Naive thymus-derived CD4-positive, alpha-beta T cell (primary cell): ENCODE measurements at regions not wholly inside any gene's neighbourhood (a gene's known extent, or its start where the extent isn't known, plus 50 kb on each side); places are given as distances from the start of the nearest gene placed in this dataset.

Experiments used
- ATAC-seq: fragments of 150-1000 bp; cut with Tn5 transposase; 2 replicates; pipeline ENCODE4 v1.10.0; 2021; ENCODE audit warnings: mild to moderate bottlenecking, moderate library complexity
- CTCF ChIA-PET: fragments of 350-600 bp; sonication (Branson Sonifier 250); formaldehyde crosslinking; loops from one replicate; lab custom pipeline; 2021; ENCODE audit warnings: antibody characterized with exemption; lab: Charles Lee
- POLR2A ChIA-PET: fragments of 350-600 bp; sonication (Branson Sonifier 250); formaldehyde crosslinking; loops from one replicate; lab custom pipeline; 2021; ENCODE audit warnings: antibody characterized with exemption, inconsistent platforms; lab: Charles Lee
- DNase-seq, 9 donors: peaks; one replicate each; pipeline versions ENCODE4 v3.0.0 to v3.0.0-alpha.2; 2020 to 2022; ENCODE audit warnings: mixed read lengths in 1 of 9
- H3K27ac ChIP-seq: one replicate; pipeline ENCODE4 v1.7.0; 2013; ENCODE audit warnings: mild to moderate bottlenecking, low read depth, low read length, moderate library complexity
- H3K27me3 ChIP-seq, 2 donors: one replicate each; pipeline ENCODE4 v1.7.0; 2013; ENCODE audit warnings: low read length in 2 of 2, mild to moderate bottlenecking in 2 of 2, moderate library complexity in 2 of 2; ENCODE audit not compliant: control insufficient read depth in 2 of 2, insufficient read depth in 2 of 2
- H3K36me3 ChIP-seq, 3 experiments: 1 replicate in 2 of 3; 2 replicates in 1 of 3; pipeline ENCODE4 v1.7.0; 2013; ENCODE audit warnings: low read length in 3 of 3, mild to moderate bottlenecking in 3 of 3, moderate library complexity in 1 of 3; ENCODE audit not compliant: insufficient read depth in 3 of 3, control insufficient read depth in 2 of 3
- H3K4me1 ChIP-seq, 2 donors: one replicate each; pipeline ENCODE4 v1.7.0; 2013; ENCODE audit warnings: low read length in 2 of 2, mild to moderate bottlenecking in 2 of 2, moderate library complexity in 1 of 2; ENCODE audit not compliant: control insufficient read depth in 2 of 2, insufficient read depth in 2 of 2
- H3K4me3 ChIP-seq: 2 replicates; pipeline ENCODE4 v1.7.0; 2013; ENCODE audit warnings: mild to moderate bottlenecking, low read length
- H3K9me3 ChIP-seq, 3 experiments: 1 replicate in 2 of 3; 2 replicates in 1 of 3; pipeline ENCODE4 v1.7.0; 2013; ENCODE audit warnings: low read length in 3 of 3; ENCODE audit not compliant: control insufficient read depth in 2 of 3
- H3K27ac Mint-ChIP-seq, 9 donors: one replicate each; pipeline ENCODE4 v1.8.0; 2020 to 2022; ENCODE audit warnings: mixed read lengths in 9 of 9, mild to moderate bottlenecking in 8 of 9, moderate library complexity in 5 of 9, inconsistent platforms in 2 of 9
- H3K27me3 Mint-ChIP-seq, 5 donors: one replicate each; pipeline ENCODE4 v1.8.0; 2021 to 2022; ENCODE audit warnings: mixed read lengths in 5 of 5, mild to moderate bottlenecking in 1 of 5
- H3K36me3 Mint-ChIP-seq, 5 donors: one replicate each; pipeline ENCODE4 v1.8.0; 2020 to 2022; ENCODE audit warnings: mixed read lengths in 5 of 5, mild to moderate bottlenecking in 3 of 5, inconsistent platforms in 1 of 5
- H3K4me1 Mint-ChIP-seq, 7 donors: one replicate each; pipeline ENCODE4 v1.8.0; 2020 to 2022; ENCODE audit warnings: mixed read lengths in 7 of 7, mild to moderate bottlenecking in 3 of 7, inconsistent platforms in 1 of 7
- H3K4me3 Mint-ChIP-seq, 10 donors: one replicate each; pipeline ENCODE4 v1.8.0; 2020 to 2022; ENCODE audit warnings: mild to moderate bottlenecking in 10 of 10, mixed read lengths in 10 of 10, moderate library complexity in 6 of 10, inconsistent platforms in 2 of 10
- H3K9me3 Mint-ChIP-seq, 11 donors: one replicate each; pipeline ENCODE4 v1.8.0; 2020 to 2022; ENCODE audit warnings: mixed read lengths in 11 of 11, mild to moderate bottlenecking in 4 of 11, inconsistent platforms in 1 of 11, moderate library complexity in 1 of 11
- intact Hi-C, 2 donors: fragments of 100-400 bp; cut with micrococcal nuclease; formaldehyde crosslinking; loops; one replicate each; pipeline ENCODE4 v1.15.1; 2023

- Histone ChIP-seq H3K4me1 (no peaks in the 10 kb centered on the region), H3K4me3 (no peak overlapping the region), H3K27ac (no peak overlapping the region), H3K36me3 (no peaks in the 10 kb centered on the region), H3K27me3 (peaks cover 0 to 4% of the 10 kb centered on the region in 2 donors), H3K9me3 (no peaks in the 10 kb centered on the region)
- intact Hi-C loops: no loop called here
- ChIA-PET CTCF (no interaction called here), POLR2A (no interaction called here)
- no peaks in the 10 kb centered on the region for H3K36me3 Mint-ChIP-seq
- ATAC-seq (no peak), DNase-seq (no peak)
- peaks cover 2 to 20% (median 19%) of the 10 kb centered on the region in 5 donors for H3K27me3 Mint-ChIP-seq
- no peaks in the 10 kb centered on the region for H3K4me1 Mint-ChIP-seq
- H3K4me3 Mint-ChIP-seq: no peak overlapping the region
- H3K27ac Mint-ChIP-seq: no peak overlapping the region
- peaks cover 0 to 1% (median 0%) of the 10 kb centered on the region in 11 donors for H3K9me3 Mint-ChIP-seq
These were observed 56.4 kb upstream of the KCNMB2 start for GRCh38 chr3:178479860-178480259.

GRCh38 chr3:178480274-178480673 lies 56.0 kb upstream of the KCNMB2 start:
- Mint-ChIP-seq H3K4me3 (no peak overlapping the region), H3K36me3 (no peaks in the 10 kb centered on the region), H3K27me3 (peaks cover 2 to 24% (median 20%) of the 10 kb centered on the region in 5 donors), H3K27ac (no peak overlapping the region), H3K4me1 (no peaks in the 10 kb centered on the region), H3K9me3 (peaks cover 0 to 1% (median 0%) of the 10 kb centered on the region in 11 donors)
- Histone ChIP-seq H3K36me3 (no peaks in the 10 kb centered on the region), H3K4me3 (no peak overlapping the region), H3K9me3 (no peaks in the 10 kb centered on the region), H3K27ac (no peak overlapping the region), H3K4me1 (no peaks in the 10 kb centered on the region), H3K27me3 (peaks cover 0 to 4% of the 10 kb centered on the region in 2 donors)
- CTCF ChIA-PET: no interaction called here
- no peak for ATAC-seq
- POLR2A ChIA-PET: no interaction called here
- DNase-seq: no peak
- intact Hi-C loops: no loop called here

- peaks cover 0 to 1% (median 0%) of the 10 kb centered on the region in 11 donors for H3K9me3 Mint-ChIP-seq
These were observed 55.4 kb upstream of the KCNMB2 start for GRCh38 chr3:178480795-178481194.

GRCh38 chr3:178482981-178483380 lies 53.3 kb upstream of the KCNMB2 start:
- H3K36me3 Mint-ChIP-seq: no peaks in the 10 kb centered on the region
- Histone ChIP-seq H3K36me3 (no peaks in the 10 kb centered on the region), H3K9me3 (no peaks in the 10 kb centered on the region), H3K27me3 (peaks cover 0 to 4% of the 10 kb centered on the region in 2 donors), H3K27ac (no peak overlapping the region), H3K4me1 (no peaks in the 10 kb centered on the region), H3K4me3 (no peak overlapping the region)
- H3K27ac Mint-ChIP-seq: no peak overlapping the region
- H3K4me1 Mint-ChIP-seq: no peaks in the 10 kb centered on the region
- intact Hi-C loops: no loop called here
- peaks cover 0 to 1% (median 0%) of the 10 kb centered on the region in 11 donors for H3K9me3 Mint-ChIP-seq
- DNase-seq (no peak), ATAC-seq (no peak)
- ChIA-PET POLR2A (no interaction called here), CTCF (no interaction called here)
- no peak overlapping the region for H3K4me3 Mint-ChIP-seq
- H3K27me3 Mint-ChIP-seq: peaks cover 2 to 32% (median 16%) of the 10 kb centered on the region in 5 donors

More at GRCh38 chr3:178480795-178481194, 55.4 kb upstream of the KCNMB2 start:
- no peaks in the 10 kb centered on the region for H3K9me3 ChIP-seq
- H3K36me3 ChIP-seq: no peaks in the 10 kb centered on the region
- ChIA-PET CTCF (no interaction called here), POLR2A (no interaction called here)
- peaks cover 0 to 4% of the 10 kb centered on the region in 2 donors for H3K27me3 ChIP-seq
- no peak overlapping the region for H3K4me3 ChIP-seq
- no peaks in the 10 kb centered on the region for H3K4me1 Mint-ChIP-seq
- no peak for DNase-seq
- no peak overlapping the region for H3K27ac ChIP-seq
- intact Hi-C loops: no loop called here
- no peak overlapping the region for H3K27ac Mint-ChIP-seq
- H3K4me3 Mint-ChIP-seq: no peak overlapping the region
- no peak for ATAC-seq
- H3K36me3 Mint-ChIP-seq: no peaks in the 10 kb centered on the region
- peaks cover 2 to 26% (median 22%) of the 10 kb centered on the region in 5 donors for H3K27me3 Mint-ChIP-seq
- no peaks in the 10 kb centered on the region for H3K4me1 ChIP-seq

- POLR2A ChIA-PET: no interaction called here
- Histone ChIP-seq H3K4me3 (no peak overlapping the region), H3K4me1 (no peaks in the 10 kb centered on the region), H3K27me3 (peaks cover 0 to 4% of the 10 kb centered on the region in 2 donors), H3K27ac (no peak overlapping the region), H3K9me3 (no peaks in the 10 kb centered on the region), H3K36me3 (no peaks in the 10 kb centered on the region)
- H3K4me1 Mint-ChIP-seq: no peaks in the 10 kb centered on the region
- no peak overlapping the region for H3K27ac Mint-ChIP-seq
- H3K4me3 Mint-ChIP-seq: no peak overlapping the region
- ATAC-seq (no peak), DNase-seq (no peak)
- CTCF ChIA-PET: no interaction called here
- peaks cover 0 to 1% (median 0%) of the 10 kb centered on the region in 11 donors for H3K9me3 Mint-ChIP-seq
- intact Hi-C loops: no loop called here
- H3K36me3 Mint-ChIP-seq: no peaks in the 10 kb centered on the region
- peaks cover 2 to 32% (median 12%) of the 10 kb centered on the region in 5 donors for H3K27me3 Mint-ChIP-seq
These were observed 52.5 kb upstream of the KCNMB2 start for GRCh38 chr3:178483704-178484103.

GRCh38 chr3:178485756-178486155 lies 50.5 kb upstream of the KCNMB2 start:
- ATAC-seq: no peak
- Mint-ChIP-seq H3K4me3 (no peak overlapping the region), H3K27me3 (peaks cover 2 to 33% (median 16%) of the 10 kb centered on the region in 5 donors), H3K9me3 (peaks cover 0 to 1% (median 0%) of the 10 kb centered on the region in 11 donors), H3K36me3 (no peaks in the 10 kb centered on the region), H3K4me1 (no peaks in the 10 kb centered on the region), H3K27ac (no peak overlapping the region)
- DNase-seq: no peak
- POLR2A ChIA-PET: no interaction called here
- H3K36me3 ChIP-seq: no peaks in the 10 kb centered on the region
- H3K4me3 ChIP-seq: no peak overlapping the region
- CTCF ChIA-PET: no interaction called here
- H3K27me3 ChIP-seq: no peaks in the 10 kb centered on the region
- intact Hi-C loops: no loop called here
- H3K9me3 ChIP-seq: no peaks in the 10 kb centered on the region
- no peaks in the 10 kb centered on the region for H3K4me1 ChIP-seq
- H3K27ac ChIP-seq: no peak overlapping the region
